GM12864 (cell line): ENCODE measurements at regions not wholly inside any gene's neighbourhood (a gene's known extent, or its start where the extent isn't known, plus 50 kb on each side); places are given as distances from the start of the nearest gene placed in this dataset.

Source experiments
- DNase-seq: peaks from one replicate; pipeline ENCODE4 v3.0.0-alpha.2; 2011; ENCODE audit warnings: low read depth
- H3K4me3 ChIP-seq: 2 replicates; pipeline ENCODE4 v1.5.1; 2011; ENCODE audit warnings: mild to moderate bottlenecking, low read depth, low read length, control low read depth
- TF ChIP-seq, protein P1 (sequence below): IDR thresholded peaks from 2 replicates; pipeline ENCODE4 v1.5.1; 2011; ENCODE audit warnings: low read depth, mild to moderate bottlenecking, moderate library complexity, low read length, control low read depth, inconsistent platforms; ENCODE audit errors: missing control alignments

DNA sequence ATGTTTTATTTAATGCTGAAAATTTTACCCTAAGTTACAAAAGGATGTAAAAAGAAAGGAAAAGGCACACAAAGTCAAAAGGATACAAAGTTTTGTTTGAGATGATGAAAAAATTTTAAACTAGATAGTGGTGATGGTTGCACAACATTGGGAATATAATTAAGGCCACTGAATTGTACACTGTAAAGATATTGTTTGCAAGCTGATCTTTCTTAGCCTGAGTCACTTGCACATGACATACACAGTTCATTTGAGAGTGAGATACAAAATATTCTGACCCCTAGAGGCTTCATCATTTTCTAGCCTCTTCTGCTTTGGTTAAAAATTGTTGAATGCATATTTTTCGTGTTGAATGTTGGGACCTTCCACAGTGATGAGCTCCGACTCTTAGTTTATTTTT, 462.6 kb downstream of the HDGFL1 start:
- H3K4me3 ChIP-seq = no peak overlapping the region
- TF ChIP-seq, protein P1, sequence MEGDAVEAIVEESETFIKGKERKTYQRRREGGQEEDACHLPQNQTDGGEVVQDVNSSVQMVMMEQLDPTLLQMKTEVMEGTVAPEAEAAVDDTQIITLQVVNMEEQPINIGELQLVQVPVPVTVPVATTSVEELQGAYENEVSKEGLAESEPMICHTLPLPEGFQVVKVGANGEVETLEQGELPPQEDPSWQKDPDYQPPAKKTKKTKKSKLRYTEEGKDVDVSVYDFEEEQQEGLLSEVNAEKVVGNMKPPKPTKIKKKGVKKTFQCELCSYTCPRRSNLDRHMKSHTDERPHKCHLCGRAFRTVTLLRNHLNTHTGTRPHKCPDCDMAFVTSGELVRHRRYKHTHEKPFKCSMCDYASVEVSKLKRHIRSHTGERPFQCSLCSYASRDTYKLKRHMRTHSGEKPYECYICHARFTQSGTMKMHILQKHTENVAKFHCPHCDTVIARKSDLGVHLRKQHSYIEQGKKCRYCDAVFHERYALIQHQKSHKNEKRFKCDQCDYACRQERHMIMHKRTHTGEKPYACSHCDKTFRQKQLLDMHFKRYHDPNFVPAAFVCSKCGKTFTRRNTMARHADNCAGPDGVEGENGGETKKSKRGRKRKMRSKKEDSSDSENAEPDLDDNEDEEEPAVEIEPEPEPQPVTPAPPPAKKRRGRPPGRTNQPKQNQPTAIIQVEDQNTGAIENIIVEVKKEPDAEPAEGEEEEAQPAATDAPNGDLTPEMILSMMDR = no peak
- DNase-seq = no peak

DNA sequence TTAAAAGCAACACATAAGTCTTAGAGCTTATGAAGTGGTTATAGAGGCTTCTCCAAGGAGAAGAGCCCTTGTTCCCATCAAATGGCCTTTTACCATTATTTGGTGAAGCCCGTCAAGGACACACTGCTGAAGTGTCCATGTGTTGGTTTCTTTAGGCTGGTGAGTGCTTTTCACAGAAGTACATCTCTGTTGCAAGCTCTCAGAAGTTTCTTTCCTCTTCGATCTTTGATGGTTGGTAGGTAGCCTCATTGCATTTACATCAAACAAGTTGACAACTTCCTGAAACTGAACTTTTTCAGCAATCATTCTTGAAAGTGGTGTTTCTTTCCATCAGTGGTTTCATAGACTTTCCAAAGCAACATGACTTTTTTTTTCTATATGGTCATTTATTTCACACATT, 465.6 kb downstream of the HDGFL1 start:
- TF ChIP-seq, protein P1 = no peak
- H3K4me3 ChIP-seq = no peak overlapping the region
- DNase-seq = no peak

DNA sequence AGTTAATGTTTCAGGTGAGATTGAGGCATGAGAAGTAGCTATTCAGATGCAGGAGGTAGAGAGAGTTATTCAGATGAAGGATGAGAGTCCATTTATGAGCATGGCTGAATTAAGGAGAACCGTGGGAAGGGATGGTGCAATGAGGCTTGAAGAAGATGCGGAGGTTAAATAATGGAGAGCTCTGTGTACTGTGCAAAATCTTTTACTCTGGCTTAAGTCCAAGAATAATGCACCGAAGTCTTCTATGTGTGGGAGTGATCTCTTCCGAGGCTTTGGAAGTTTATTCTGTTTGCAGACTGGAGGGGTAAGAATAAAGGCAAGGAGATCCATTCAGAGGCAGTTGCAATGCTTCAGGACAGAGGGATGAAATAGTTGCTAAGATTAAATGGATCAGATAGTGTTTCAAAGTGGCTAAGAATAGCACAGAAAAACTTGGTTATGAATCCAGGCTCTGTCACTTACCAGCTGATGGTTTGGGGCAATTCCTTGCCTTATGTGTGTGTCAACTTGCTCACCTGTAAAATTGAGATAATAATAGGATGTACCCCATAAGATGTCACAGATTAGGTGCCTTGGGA, 467.1 kb downstream of the HDGFL1 start:
- no peak for DNase-seq
- no peak overlapping the region for H3K4me3 ChIP-seq
- TF ChIP-seq, protein P1 = no peak

DNA sequence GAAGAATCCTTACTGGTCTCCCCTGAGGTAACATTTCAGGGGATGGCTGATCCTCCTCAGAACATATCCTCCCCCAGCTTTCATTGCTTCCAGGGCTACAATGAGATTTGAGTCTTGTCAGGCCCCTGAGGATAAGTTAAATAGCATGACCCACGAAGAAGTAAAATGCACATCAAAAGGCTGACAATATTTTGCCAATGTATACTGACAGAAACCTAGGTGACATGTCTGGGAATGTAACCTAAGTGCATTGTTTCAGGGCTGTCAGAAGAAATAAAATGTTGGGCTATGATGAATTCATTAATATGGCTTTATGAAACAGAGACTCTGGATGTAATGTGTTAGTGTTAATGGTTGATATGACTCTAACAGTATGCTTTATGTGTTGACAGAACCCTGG, 471.5 kb downstream of the HDGFL1 start:
- no peak for DNase-seq
- no peak overlapping the region for H3K4me3 ChIP-seq
- TF ChIP-seq, protein P1 = no peak

DNA sequence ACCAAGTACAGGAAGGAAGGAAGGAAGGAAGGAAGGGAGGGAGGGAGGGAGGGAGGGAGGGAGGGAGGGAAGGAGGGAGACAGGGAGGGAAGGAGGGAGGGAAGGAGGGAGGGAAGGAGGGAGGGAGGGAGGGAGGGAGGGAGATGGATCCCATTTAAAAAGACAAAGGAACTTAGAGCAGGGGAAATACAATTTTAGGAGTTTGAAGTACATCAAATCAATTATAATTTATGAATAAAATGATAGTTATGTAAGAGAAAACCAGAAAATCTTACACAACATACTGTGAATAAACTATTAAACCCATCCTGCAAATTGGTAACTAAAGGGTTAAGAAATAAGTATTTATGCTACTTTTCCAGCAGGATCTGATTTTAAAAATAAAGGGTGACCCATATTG, 475.9 kb downstream of the HDGFL1 start:
- TF ChIP-seq, protein P1 = no peak
- DNase-seq = no peak
- H3K4me3 ChIP-seq = no peak overlapping the region

DNA sequence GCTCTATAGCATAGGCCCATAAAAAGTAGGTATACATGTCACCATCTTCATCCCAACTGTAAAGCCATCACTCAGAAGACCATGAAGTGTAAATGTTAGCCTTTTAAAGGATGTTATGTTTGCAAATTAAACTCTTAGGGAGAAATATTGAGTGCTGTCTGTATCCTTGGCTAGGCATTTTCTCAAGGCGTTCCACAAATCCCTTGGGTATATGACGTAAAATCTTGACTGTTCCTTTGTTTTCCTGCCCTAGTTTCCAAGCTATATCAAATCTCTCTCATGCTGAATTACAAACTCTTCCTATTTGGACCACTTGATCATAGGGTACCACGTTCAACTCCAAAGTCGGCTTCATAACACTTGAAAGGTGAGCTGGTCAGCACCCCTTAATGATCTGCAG, 486.2 kb downstream of the HDGFL1 start:
- TF ChIP-seq, protein P1 = no peak
- H3K4me3 ChIP-seq = no peak overlapping the region
- DNase-seq = no peak

DNA sequence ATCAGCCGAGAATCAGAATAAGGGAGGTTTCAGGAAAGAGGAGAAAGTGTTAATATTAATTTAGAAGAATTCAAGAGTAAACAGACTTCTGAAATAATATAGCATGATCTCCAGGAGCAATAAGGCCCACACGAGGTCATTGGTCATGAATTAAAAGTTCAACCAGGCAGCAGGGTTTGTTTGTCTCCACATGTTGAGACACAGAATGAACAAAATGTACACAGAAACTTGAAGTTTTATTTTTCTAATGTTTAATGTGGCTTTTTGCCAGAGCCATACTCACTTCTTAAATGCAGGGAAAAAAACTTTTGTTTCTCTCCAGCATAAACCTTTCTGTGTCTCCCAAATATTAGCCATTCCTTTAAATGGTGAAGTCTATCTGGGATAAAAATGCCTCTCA, 504.5 kb downstream of the HDGFL1 start:
- TF ChIP-seq, protein P1 = no peak
- no peak for DNase-seq
- H3K4me3 ChIP-seq = no peak overlapping the region
